PC-9 (cell line): ENCODE measurements at regions not wholly inside any gene's neighbourhood (a gene's known extent, or its start where the extent isn't known, plus 50 kb on each side); places are given as distances from the start of the nearest gene placed in this dataset.

Experiments
- EZH2 ChIP-seq: fragments of 200-600 bp; sonication (generic); IDR thresholded peaks from 2 replicates; pipeline ENCODE4 v1.8.0; 2017; ENCODE audit warnings: antibody characterized with exemption, low read depth
- TF ChIP-seq, protein P1 (sequence below): fragments of 200-600 bp; sonication (generic); conservative IDR thresholded peaks from 2 replicates; pipeline ENCODE4 v1.6.1; 2017; ENCODE audit warnings: mixed run types, antibody characterized with exemption, mild to moderate bottlenecking, moderate library complexity

DNA sequence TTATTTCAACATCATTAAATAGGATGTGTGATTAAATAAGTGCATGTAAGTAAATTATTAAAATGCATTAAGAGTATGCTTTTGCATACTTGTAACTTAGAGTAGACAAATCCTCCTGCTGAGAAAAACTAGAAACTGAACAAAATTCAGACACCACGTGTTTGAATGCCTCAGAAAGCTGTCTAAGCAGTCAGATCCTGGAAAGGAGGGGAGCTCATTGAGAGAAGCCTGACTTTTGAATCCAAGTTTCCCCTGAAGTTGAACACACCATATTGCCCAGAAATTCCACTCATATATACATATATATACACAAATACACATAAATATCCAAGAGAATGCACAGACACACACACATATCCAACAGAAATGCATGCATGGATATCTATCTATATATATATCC is 190.0 kb upstream of the BMP2 start:
- TF ChIP-seq, protein P1, sequence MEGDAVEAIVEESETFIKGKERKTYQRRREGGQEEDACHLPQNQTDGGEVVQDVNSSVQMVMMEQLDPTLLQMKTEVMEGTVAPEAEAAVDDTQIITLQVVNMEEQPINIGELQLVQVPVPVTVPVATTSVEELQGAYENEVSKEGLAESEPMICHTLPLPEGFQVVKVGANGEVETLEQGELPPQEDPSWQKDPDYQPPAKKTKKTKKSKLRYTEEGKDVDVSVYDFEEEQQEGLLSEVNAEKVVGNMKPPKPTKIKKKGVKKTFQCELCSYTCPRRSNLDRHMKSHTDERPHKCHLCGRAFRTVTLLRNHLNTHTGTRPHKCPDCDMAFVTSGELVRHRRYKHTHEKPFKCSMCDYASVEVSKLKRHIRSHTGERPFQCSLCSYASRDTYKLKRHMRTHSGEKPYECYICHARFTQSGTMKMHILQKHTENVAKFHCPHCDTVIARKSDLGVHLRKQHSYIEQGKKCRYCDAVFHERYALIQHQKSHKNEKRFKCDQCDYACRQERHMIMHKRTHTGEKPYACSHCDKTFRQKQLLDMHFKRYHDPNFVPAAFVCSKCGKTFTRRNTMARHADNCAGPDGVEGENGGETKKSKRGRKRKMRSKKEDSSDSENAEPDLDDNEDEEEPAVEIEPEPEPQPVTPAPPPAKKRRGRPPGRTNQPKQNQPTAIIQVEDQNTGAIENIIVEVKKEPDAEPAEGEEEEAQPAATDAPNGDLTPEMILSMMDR, result no peak
- TF ChIP-seq EZH2, result no peak
